ENCODE measurements at regions not wholly inside any gene's neighbourhood (a gene's known extent, or its start where the extent isn't known, plus 50 kb on each side); places are given as distances from the start of the nearest gene placed in this dataset.

- TF ChIP-seq CTCF (IDR thresholded peaks at IDR 0.05; ENCODE audit: extremely low read depth, insufficient read depth, missing control alignments) = no peak
- no peak for DNase-seq (ENCODE audit: low spot score)
- in situ Hi-C loops (cut with MboI; ENCODE audit: low pct_unique_long_range_greater_than_20kb, low sequenced_read_pairs, unreplicated experiment) = no loop called here
Measured at GRCh38 chr2:144674071-144674470, 154.2 kb upstream of the ZEB2 start.

GRCh38 chr2:144673456-144673855 lies 153.5 kb upstream of the ZEB2 start:
- no peak for DNase-seq (ENCODE audit: low spot score)
- in situ Hi-C loops (cut with MboI; ENCODE audit: low pct_unique_long_range_greater_than_20kb, low sequenced_read_pairs, unreplicated experiment) = no loop called here
- no peak for TF ChIP-seq CTCF (IDR thresholded peaks at IDR 0.05; ENCODE audit: extremely low read depth, insufficient read depth, missing control alignments)

- DNase-seq (ENCODE audit: low spot score) = no peak
- TF ChIP-seq CTCF (IDR thresholded peaks at IDR 0.05; ENCODE audit: extremely low read depth, insufficient read depth, missing control alignments) = no peak
- in situ Hi-C loops (cut with MboI; ENCODE audit: low pct_unique_long_range_greater_than_20kb, low sequenced_read_pairs, unreplicated experiment) = no loop called here
Measured at GRCh38 chr2:144671695-144672455, 152.0 kb upstream of the ZEB2 start.

- in situ Hi-C loops (cut with MboI; ENCODE audit: low pct_unique_long_range_greater_than_20kb, low sequenced_read_pairs, unreplicated experiment) = no loop called here
- DNase-seq (ENCODE audit: low spot score) = no peak
- TF ChIP-seq CTCF (IDR thresholded peaks at IDR 0.05; ENCODE audit: extremely low read depth, insufficient read depth, missing control alignments) = no peak
Measured at GRCh38 chr2:144670738-144671137, 150.8 kb upstream of the ZEB2 start.

- in situ Hi-C loops (cut with MboI; ENCODE audit: low pct_unique_long_range_greater_than_20kb, low sequenced_read_pairs, unreplicated experiment) = no loop called here
- DNase-seq (ENCODE audit: low spot score) = no peak
- TF ChIP-seq CTCF (IDR thresholded peaks at IDR 0.05; ENCODE audit: extremely low read depth, insufficient read depth, missing control alignments) = no peak
Measured at GRCh38 chr2:144670080-144670479, 150.2 kb upstream of the ZEB2 start.

GRCh38 chr2:144669196-144669987 lies 149.5 kb upstream of the ZEB2 start:
- no peak for TF ChIP-seq CTCF (IDR thresholded peaks at IDR 0.05; ENCODE audit: extremely low read depth, insufficient read depth, missing control alignments)
- in situ Hi-C loops (cut with MboI; ENCODE audit: low pct_unique_long_range_greater_than_20kb, low sequenced_read_pairs, unreplicated experiment) = no loop called here
- DNase-seq (ENCODE audit: low spot score) = no peak

All from GM13977 (cell line).